Daoy (cell line): ENCODE measurements at regions not wholly inside any gene's neighbourhood (a gene's known extent, or its start where the extent isn't known, plus 50 kb on each side); places are given as distances from the start of the nearest gene placed in this dataset.
A peak's percentile ranks its signal among the peaks of the same experiment; 100 is the strongest.

Experiments used
- DNase-seq: peaks from one replicate; pipeline ENCODE4 v3.0.0-alpha.2; 2015; ENCODE audit warnings: low read depth

GRCh38 chr5:125323613-125324012, 577.2 kb upstream of the ZNF608 start:
- DNase-seq, result no peak

DNA sequence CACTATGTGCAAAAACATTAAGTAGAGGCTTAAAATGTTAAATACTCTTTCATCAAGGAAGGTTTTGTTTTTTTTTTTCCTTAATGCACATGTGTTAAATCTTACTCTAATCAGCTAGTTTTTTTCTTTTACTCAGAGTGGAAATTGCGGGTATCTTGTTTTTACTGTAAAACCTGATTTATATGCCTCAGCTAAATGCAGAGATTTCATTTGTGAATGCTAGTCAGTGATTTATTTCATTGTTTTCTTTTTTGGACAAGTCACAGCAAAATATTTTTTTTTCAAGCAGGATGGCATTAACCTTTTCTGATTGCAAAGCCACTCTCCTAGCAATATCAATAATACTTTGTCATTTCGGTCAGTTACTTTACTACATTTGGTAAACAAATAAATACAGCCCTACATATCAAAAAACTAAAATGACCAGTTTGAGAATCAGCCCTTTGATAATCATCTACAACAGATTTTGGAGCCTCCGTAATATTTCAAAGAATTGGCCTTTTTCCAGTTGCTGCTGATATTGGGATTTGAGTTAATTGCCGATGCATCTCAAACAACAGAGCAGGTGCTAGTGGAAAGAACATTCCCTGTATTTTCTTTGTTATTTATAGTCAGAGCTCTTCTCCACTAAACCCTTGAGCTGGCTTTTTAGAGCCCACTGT, 579.2 kb upstream of the ZNF608 start:
- DNase-seq, result no peak

DNA sequence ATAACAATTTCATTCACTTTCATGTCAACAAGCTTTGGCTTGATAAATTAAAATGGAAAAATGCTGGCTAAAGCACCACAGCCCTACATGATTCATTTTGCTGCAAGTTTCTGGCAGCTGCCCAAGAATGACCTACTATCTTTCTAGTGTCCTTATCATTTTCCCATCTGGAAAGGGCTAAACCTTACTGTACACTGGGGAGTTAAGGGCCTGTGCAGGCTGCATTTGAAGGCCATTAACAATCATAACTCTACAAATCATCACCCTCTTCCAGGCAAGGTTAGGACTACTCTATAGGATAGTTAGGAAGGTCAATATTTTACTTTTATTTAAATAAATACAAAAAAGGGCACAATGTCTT, 579.7 kb upstream of the ZNF608 start:
- peak; percentile 85 for DNase-seq

GRCh38 chr5:125327676-125328075, 581.2 kb upstream of the ZNF608 start:
- DNase-seq, result no peak

DNA sequence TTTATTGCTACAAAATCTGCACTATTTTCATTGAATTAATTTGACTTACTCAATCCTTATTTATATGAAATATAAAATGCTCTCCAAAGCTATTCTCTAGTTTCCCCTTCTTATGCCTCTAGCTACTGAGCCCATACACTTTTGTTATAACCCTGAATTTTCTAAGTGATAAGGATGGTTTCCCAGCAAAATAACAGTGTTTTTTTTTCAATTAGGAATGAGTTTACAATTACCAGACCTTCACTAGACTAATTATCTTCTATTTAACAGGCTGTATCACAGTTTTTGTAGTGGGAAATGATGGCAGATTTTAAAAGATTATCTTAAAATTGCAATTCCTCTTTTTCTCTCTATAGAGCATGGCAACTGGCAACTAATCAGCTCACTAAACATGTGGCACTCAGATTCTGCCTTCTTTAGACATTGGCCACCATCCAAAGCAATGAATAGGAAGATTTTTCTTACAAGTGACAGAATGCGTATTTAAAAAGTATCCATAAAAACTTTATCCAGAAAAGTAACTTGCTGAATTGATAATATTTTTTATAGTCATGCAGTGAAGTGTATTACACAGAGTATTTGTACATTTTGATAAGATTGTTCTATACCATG, 585.7 kb upstream of the ZNF608 start:
- no peak for DNase-seq

DNA sequence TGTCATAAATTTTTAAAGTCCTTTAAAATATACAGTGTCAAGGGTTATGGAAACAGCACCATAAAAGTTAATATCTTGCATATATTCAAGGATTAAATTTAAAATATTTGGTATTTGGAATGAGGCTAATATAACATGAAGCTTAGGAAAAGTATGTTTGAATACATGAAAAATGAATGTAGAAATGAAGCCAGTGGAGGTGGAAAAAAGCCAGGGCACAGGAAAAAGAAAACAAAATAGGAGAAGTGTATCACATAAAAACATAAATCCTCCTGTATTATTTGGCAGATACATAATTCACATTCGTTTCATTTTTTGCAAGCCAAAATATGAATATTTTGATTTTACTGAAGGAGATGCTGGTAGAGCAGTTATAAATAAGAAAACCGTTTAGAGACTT, 587.0 kb upstream of the ZNF608 start:
- DNase-seq, result no peak

DNA sequence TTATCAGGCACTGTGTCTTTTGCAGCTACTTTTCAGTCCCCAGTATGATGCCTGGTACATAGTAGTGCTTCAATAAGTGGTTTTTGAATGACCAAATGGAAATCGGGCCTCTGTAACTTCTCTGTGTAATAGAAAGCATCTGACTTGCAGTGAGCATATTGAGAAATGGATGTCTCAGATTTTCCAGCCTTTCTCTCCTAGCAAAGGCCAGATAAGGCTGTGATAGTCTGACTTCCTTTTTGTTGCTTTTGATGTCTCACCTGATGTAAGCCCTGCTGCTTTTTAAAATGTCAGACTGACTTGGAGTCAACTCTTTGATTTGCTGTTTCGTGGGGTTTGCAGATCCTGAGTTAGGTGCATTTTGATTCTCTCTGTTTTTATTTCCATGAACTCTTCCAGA, 590.0 kb upstream of the ZNF608 start:
- no peak for DNase-seq

DNA sequence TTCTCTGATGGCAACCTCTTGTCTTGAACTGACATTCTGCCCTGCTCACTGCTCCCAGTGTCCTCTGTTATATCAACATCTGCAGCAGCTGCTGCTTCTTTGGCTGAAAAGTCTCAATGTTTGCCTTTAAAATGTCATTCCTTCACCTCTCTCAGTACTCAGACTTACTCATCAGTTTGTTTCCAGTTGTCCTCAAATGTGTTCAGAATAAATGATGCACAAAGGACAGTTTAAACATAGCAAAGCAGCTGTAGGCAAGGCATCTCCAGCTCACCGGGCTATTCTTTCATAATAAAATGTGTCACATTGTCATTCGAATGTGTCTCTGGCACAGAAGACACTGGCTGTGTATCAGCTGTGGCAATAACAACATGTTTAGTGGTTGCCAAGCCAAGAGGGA, 590.9 kb upstream of the ZNF608 start:
- DNase-seq, result no peak

DNA sequence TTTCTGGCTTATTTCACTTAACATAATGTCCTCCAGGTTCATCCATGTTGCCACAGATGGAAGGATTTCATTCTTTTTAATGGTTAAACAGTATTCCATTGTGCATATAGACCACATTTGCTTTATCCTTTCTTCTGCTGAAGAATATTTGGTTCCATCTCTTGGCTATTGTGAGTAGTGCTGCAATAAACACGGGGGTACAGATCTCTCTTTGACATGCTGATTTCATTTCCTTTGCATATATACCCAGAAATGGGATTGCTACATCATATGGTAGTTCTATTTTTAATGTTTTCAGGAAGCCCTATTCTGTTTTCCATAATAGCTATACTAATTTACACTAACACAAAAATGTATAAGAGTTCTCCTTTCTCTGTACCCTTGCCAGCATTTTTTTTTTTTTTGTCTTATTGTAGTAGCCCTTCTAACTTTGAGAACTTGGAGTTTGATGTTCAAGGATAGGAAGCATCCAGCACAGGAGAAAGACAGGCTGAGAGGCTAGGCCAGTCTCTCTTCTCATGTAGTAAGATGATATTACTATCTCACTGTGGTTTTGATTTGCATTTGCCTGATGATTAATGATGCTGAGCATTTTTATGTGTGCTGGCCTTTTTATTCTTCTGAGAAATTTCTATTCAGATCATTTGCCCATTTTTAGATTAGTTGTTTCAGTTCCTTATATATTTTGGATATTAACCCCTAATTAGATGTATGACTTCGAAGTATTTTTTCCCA, 592.2 kb upstream of the ZNF608 start:
- no peak for DNase-seq

DNA sequence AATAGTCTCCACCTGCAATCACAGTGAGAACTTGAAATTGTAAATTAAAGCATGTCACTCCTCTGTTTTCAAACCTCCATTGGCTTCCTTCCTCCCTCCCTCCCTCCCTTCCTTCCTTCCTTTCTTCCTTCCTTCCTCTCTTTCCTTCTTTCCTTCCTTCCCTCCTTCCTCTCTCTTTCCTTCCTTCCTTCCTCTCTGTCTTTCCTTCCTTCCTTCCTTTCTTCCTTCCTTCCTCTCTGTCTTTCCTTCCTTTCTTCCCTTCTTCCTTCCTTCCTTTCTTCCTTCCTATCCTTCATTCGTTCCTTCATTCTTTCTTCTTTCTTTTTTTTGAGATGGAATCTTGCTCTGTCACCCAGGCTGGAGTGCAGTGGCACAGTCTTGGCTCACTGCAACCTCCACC, 595.0 kb upstream of the ZNF608 start:
- no peak for DNase-seq

DNA sequence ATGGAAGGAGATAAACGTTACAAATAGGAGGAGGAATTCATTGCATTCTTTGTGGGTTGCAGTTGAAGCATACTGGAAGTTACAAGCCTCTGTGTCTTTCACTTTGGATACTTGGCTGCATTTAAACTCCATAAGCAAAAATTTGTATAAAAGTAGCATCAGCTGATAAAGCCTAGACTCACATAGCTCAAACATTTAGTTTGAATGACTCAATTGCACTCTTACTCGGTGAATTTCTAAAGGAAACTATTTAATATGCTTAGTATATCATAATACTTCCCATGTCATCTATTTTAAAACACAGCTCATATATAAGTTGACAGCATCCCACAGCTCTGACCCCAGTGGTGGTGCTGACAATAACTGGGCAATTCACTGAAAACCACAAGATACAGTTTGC, 596.6 kb upstream of the ZNF608 start:
- DNase-seq, result no peak

- DNase-seq, result no peak
Observed at GRCh38 chr5:125346316-125346715, 599.9 kb upstream of the ZNF608 start.

DNA sequence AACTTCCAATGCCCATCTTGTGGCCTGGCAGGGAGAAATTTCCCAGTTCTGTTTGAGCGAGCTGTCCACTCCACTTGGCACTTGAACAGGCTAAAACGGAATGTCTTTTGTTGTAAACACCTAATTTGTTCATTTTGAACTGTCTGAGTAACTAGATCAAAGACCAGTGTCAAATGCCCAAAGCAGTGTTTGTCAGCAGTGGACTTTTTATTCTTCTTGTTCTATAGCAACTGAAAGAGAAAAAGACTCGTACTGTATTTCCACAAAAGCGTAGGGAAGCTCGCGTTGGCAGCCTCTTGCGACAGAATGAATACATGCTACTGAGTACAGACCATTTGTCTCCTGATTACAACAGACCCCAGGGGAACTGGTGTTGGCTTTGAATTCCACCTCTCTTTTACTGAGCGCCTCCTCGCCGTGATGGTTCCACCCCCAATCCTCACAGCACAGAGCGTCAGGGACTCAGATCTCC, 601.8 kb upstream of the ZNF608 start:
- no peak for DNase-seq

DNA sequence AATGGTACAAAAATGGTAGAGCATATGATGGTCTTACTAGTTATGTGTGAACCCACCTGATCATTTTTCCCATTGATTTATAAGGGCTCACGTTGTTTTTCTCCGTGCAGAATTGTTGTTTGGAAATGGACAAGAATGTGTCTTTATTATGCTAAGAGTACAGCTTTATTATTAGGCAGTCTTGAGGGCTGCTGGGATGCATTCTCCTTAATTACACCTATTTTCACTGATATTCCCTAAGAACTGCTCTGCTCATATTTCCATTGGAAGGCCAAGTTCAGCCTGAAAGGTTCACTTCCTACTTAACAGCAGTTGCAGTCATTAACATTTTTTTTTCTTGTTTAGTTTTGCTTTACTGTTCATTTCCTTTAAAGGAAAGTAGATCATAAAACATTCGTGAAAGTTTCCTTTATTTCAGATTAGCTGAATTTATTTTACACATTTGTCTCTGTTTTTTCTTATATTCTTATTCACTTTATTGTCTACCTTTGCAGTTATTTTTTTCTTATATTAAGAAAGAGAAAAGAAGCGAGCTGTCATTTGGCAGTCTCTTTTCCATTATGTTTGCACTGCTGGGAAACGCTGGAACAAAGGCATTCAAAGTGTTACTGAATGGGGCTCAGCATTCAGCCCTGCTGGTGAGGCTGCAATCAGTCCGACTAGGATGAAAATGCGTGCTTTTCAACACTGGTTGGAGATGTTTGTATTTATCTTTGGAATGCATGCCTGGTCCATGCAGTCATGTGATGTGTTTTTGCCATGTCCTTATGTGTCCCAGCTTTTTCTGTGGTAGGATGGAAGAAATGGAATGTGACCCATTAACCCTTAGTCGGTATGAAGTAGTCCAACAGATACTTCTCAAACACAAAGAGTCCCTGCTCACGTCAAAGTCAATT, 602.7 kb upstream of the ZNF608 start:
- no peak for DNase-seq

GRCh38 chr5:125357660-125358059, 611.2 kb upstream of the ZNF608 start:
- peak; percentile 6 for DNase-seq

GRCh38 chr5:125365747-125366146, 619.3 kb upstream of the ZNF608 start:
- no peak for DNase-seq

- no peak for DNase-seq
Observed at GRCh38 chr5:125367702-125368101, 621.3 kb upstream of the ZNF608 start.

GRCh38 chr5:125370461-125371205, 624.2 kb upstream of the ZNF608 start:
- DNase-seq, result no peak

GRCh38 chr5:125372694-125373631, 626.5 kb upstream of the ZNF608 start:
- peak; percentile 62 for DNase-seq

DNA sequence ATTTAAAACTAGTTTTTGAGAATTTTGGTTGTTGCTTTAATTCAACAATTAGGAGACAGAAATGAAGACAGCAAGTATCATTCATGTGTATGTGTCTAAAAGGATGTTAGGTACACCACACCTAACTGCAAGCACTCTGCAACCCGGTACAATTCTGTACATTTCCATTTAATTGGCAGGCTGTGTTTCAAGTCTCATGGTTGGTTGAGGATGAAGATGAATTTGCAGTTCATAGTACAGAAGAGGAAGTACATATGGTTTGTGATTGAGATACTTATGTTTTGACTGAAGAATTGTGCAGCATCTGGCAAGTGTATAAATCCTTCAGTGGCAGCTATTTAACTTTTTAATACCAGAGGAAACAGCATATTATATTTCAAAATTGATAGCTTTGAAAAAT, 628.7 kb upstream of the ZNF608 start:
- DNase-seq, result no peak
